ENCODE measurements at regions not wholly inside any gene's neighbourhood (a gene's known extent, or its start where the extent isn't known, plus 50 kb on each side); places are given as distances from the start of the nearest gene placed in this dataset.

DNA sequence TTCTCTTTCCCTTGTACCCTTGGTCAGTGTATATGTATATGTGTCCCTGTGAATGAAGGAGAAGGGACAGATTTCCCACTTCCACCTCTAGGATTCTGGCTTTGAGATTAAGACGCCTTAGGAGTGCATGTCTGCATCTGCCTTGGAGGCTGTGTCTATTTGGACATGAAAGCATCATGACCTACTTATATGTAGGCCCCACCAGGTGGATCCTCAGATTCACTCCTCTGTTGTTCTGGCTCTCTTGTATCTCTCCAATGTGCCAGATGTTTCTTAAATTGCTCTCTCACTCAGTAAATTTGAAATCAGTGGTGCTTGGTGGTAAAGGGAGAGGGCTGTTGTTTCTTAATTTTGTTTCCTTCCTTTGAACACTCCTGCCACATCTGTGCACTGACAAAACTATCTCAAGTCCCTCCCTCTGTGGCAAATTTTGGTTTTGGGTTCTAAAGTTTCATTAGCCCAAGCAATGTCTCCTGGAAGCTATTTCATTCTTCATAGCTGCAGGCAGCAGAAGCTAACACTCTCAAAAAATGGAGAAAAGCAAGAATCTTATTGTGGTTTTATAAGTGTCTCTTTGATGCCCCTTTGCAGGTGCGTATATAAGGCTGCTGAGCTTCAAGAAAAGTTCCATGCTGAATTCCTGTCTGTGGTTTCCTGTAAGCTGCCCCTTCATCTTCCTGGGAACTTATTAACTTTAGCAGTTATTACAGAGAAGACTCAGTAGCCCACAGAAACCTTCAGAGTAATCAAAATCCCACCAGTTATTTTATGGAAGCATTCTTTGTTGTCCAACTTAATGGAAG, 179.7 kb upstream of the SETBP1 start:
- H3K9me2 ChIP-seq (ENCODE audit: insufficient read depth) = no peaks in the 10 kb centered on the region
- no peaks in the 10 kb centered on the region for H3K27me3 ChIP-seq (ENCODE audit: insufficient read depth, low read length)
- ATAC-seq (no peak), DNase-seq (ENCODE audit: low read depth, low spot score) (no peak)
- peaks cover 12 to 29% of the 10 kb centered on the region in 2 experiments; a peak in 2 of 4 replicates for H3K9me3 ChIP-seq (ENCODE audit: control insufficient read depth in 1 of 2, insufficient read depth in 1 of 2, low read depth in 1 of 2, low read length in 2 of 2)
- H3K4me2 ChIP-seq (ENCODE audit: low read length) = no peak overlapping the region
- H3K79me2 ChIP-seq (ENCODE audit: insufficient read depth, low read length) = no peaks in the 10 kb centered on the region
- no peak overlapping the region for H2AFZ ChIP-seq (ENCODE audit: low read depth, low read length, poor library complexity, severe bottlenecking)
- no peak overlapping the region for H3K27ac ChIP-seq (ENCODE audit: low read depth, low read length)
- no peak overlapping the region for H3K4me3 ChIP-seq (replicated peaks in 1 of 2; ENCODE audit: low read depth in 1 of 2, low read length in 2 of 2)
- TF ChIP-seq JUND (IDR thresholded peaks at IDR 0.05) = no peak
- H3K9ac ChIP-seq (ENCODE audit: low read length) = no peak overlapping the region
- intact Hi-C loops (cut with micrococcal nuclease) = no loop called here
- ChIA-PET RAD21 (ENCODE audit: low non-redundant PET in 1 of 2, low total read pairs in 2 of 2, uncharacterized antibody in 2 of 2, unreplicated experiment in 2 of 2) (no interaction called here), POLR2A (no interaction called here), CTCF (no interaction called here)
- no TSS peak for BruUV-seq (replicated peaks)
- H3K4me1 ChIP-seq (ENCODE audit: control insufficient read depth in 1 of 2, insufficient read depth in 2 of 2, low read length in 2 of 2) = no peaks in the 10 kb centered on the region
- no peaks in the 10 kb centered on the region for H4K20me1 ChIP-seq (ENCODE audit: insufficient read depth)
- H3K36me3 ChIP-seq (ENCODE audit: control insufficient read depth in 1 of 2, insufficient read depth in 2 of 2, low read length in 2 of 2) = no peaks in the 10 kb centered on the region

DNA sequence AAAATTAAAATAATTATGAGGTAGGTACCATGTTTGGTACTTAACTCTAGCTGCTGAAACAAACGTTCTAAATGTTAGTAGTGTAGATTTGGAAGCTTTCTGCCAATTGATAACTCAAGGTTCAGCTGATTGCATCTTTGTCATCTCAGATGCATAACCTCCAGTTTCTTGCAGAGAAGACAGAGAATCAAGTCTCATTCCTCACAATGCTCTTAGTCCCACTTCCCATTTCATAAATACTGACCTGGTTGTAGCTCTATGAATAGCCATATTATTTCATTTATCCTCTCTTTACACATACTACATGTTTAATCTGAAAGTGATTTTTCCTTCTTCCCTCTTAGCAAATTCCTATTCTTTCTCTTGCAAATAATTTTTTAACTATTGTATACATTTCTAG, 178.5 kb upstream of the SETBP1 start:
- CTCF ChIA-PET = no interaction called here
- RAD21 ChIA-PET (ENCODE audit: low non-redundant PET in 1 of 2, low total read pairs in 2 of 2, uncharacterized antibody in 2 of 2, unreplicated experiment in 2 of 2) = no interaction called here
- no peaks in the 10 kb centered on the region for H3K27me3 ChIP-seq (ENCODE audit: insufficient read depth, low read length)

More for the DNA sequence above, 178.5 kb upstream of the SETBP1 start:
- Histone ChIP-seq H3K79me2 (ENCODE audit: insufficient read depth, low read length) (no peaks in the 10 kb centered on the region), H3K36me3 (ENCODE audit: control insufficient read depth in 1 of 2, insufficient read depth in 2 of 2, low read length in 2 of 2) (no peaks in the 10 kb centered on the region), H4K20me1 (ENCODE audit: insufficient read depth) (no peaks in the 10 kb centered on the region), H3K4me3 (replicated peaks in 1 of 2; ENCODE audit: low read depth in 1 of 2, low read length in 2 of 2) (no peak overlapping the region), H2AFZ (ENCODE audit: low read depth, low read length, poor library complexity, severe bottlenecking) (no peak overlapping the region), H3K4me2 (ENCODE audit: low read length) (no peak overlapping the region), H3K9ac (ENCODE audit: low read length) (no peak overlapping the region), H3K9me3 (ENCODE audit: control insufficient read depth in 1 of 2, insufficient read depth in 1 of 2, low read depth in 1 of 2, low read length in 2 of 2) (peaks cover 12 to 33% of the 10 kb centered on the region in 2 experiments; a peak in 2 of 4 replicates), H3K9me2 (ENCODE audit: insufficient read depth) (no peaks in the 10 kb centered on the region), H3K4me1 (ENCODE audit: control insufficient read depth in 1 of 2, insufficient read depth in 2 of 2, low read length in 2 of 2) (no peaks in the 10 kb centered on the region), H3K27ac (ENCODE audit: low read depth, low read length) (no peak overlapping the region)
- POLR2A ChIA-PET = no interaction called here
- no TSS peak for BruUV-seq (replicated peaks)
- TF ChIP-seq JUND (IDR thresholded peaks at IDR 0.05) = no peak
- no peak for TF ChIP-seq ELF1 (IDR thresholded peaks at IDR 0.05; ENCODE audit: borderline replicate concordance, low read depth)
- no peak for TF ChIP-seq SIN3A (IDR thresholded peaks at IDR 0.05; ENCODE audit: low read depth)
- TF ChIP-seq MAX (IDR thresholded peaks at IDR 0.05) = no peak
- no peak for TF ChIP-seq EGR1 (IDR thresholded peaks at IDR 0.05; ENCODE audit: low read depth)
- TF ChIP-seq SP1 (IDR thresholded peaks at IDR 0.05; ENCODE audit: low read depth) = no peak
- TF ChIP-seq ATF3 (IDR thresholded peaks at IDR 0.05) = no peak
- no peak for TF ChIP-seq REST (IDR thresholded peaks at IDR 0.05; ENCODE audit: low read depth)
- TF ChIP-seq POLR2A (IDR thresholded peaks at IDR 0.05; ENCODE audit: borderline replicate concordance, extremely low read depth, insufficient read depth, insufficient read length) = no peak
- TF ChIP-seq EZH2 (IDR thresholded peaks at IDR 0.05) = no peak
- TF ChIP-seq FOSL1 (IDR thresholded peaks at IDR 0.05; ENCODE audit: low read depth) = no peak
- intact Hi-C loops (cut with micrococcal nuclease) = no loop called here
- DNase-seq (ENCODE audit: low read depth, low spot score) (no peak), ATAC-seq (no peak)

All from HCT116 (cell line).